Activated CD4-positive, CD25-positive, alpha-beta regulatory T cell treated with anti-CD3 and anti-CD28 coated beads, Interleukin-2, amount 50 U/mL, for 24 hours (primary cell): ENCODE measurements at regions not wholly inside any gene's neighbourhood (a gene's known extent, or its start where the extent isn't known, plus 50 kb on each side); places are given as distances from the start of the nearest gene placed in this dataset.

Source experiments
- ATAC-seq, 2 donors: fragments of 150-1000 bp; cut with Tn5 transposase; one replicate each; pipeline ENCODE4 v1.10.0; 2021; ENCODE audit warnings: mild to moderate bottlenecking in 1 of 2, moderate library complexity in 1 of 2

- ATAC-seq, result no peak
These were observed 118.5 kb upstream of the GUCY1A1 start for GRCh38 chr4:155548173-155548572.

- no peak for ATAC-seq
These were observed 120.2 kb upstream of the GUCY1A1 start for GRCh38 chr4:155546451-155546850.

- ATAC-seq, result no peak
These were observed 121.2 kb upstream of the GUCY1A1 start for GRCh38 chr4:155545456-155545855.

- no peak for ATAC-seq
These were observed 122.1 kb upstream of the GUCY1A1 start for GRCh38 chr4:155544547-155544946.

- no peak for ATAC-seq
These were observed 123.4 kb upstream of the GUCY1A1 start for GRCh38 chr4:155543126-155543765.

- ATAC-seq, result no peak
These were observed 124.2 kb upstream of the GUCY1A1 start for GRCh38 chr4:155542415-155542814.

GRCh38 chr4:155541716-155542115 lies 124.9 kb upstream of the GUCY1A1 start:
- ATAC-seq, result no peak

- ATAC-seq, result no peak
These were observed 126.0 kb upstream of the GUCY1A1 start for GRCh38 chr4:155540698-155541097.

GRCh38 chr4:155539746-155540145 lies 126.9 kb upstream of the GUCY1A1 start:
- ATAC-seq, result no peak

GRCh38 chr4:155535802-155536454 lies 130.7 kb upstream of the GUCY1A1 start:
- no peak for ATAC-seq

- ATAC-seq, result no peak
These were observed 134.1 kb upstream of the GUCY1A1 start for GRCh38 chr4:155532373-155533085.

- no peak for ATAC-seq
These were observed 135.8 kb upstream of the GUCY1A1 start for GRCh38 chr4:155530857-155531256.

- ATAC-seq, result no peak
These were observed 136.4 kb upstream of the GUCY1A1 start for GRCh38 chr4:155530290-155530689.

GRCh38 chr4:155529716-155530115 lies 136.9 kb upstream of the GUCY1A1 start:
- ATAC-seq, result no peak

- ATAC-seq, result no peak
These were observed 137.4 kb upstream of the GUCY1A1 start for GRCh38 chr4:155529272-155529671.

- no peak for ATAC-seq
These were observed 140.0 kb upstream of the GUCY1A1 start for GRCh38 chr4:155526452-155527169.

GRCh38 chr4:155524926-155525455 lies 141.7 kb upstream of the GUCY1A1 start:
- ATAC-seq, result no peak

- no peak for ATAC-seq
These were observed 143.3 kb upstream of the GUCY1A1 start for GRCh38 chr4:155523358-155523757.

GRCh38 chr4:155522201-155522600 lies 144.4 kb upstream of the GUCY1A1 start:
- no peak for ATAC-seq

- ATAC-seq, result no peak
These were observed 144.6 kb upstream of the MAP9 start for GRCh38 chr4:155521382-155521781.

GRCh38 chr4:155515444-155516075 lies 138.8 kb upstream of the MAP9 start:
- no peak for ATAC-seq

- ATAC-seq, result no peak
These were observed 137.9 kb upstream of the MAP9 start for GRCh38 chr4:155514628-155515027.

- no peak for ATAC-seq
These were observed 136.1 kb upstream of the MAP9 start for GRCh38 chr4:155512817-155513216.
